Right atrium auricular region (tissue), 2 donors: ENCODE measurements at regions not wholly inside any gene's neighbourhood (a gene's known extent, or its start where the extent isn't known, plus 50 kb on each side); places are given as distances from the start of the nearest gene placed in this dataset.

Experiments used
- DNase-seq: peaks from one replicate; pipeline ENCODE4 v3.0.0-alpha.2; 2019; ENCODE audit warnings: low spot score
- H3K27ac ChIP-seq, 2 donors: fragments of 200-600 bp; sonication (generic); 1 replicate in 1 of 2; 2 replicates in 1 of 2; pipeline ENCODE4 v1.5.1; 2016 to 2019
- H3K27me3 ChIP-seq, 2 donors: fragments of 200-600 bp; sonication (generic); one replicate each; pipeline versions ENCODE4 v1.5.1 to v1.6.0; 2017 to 2019
- H3K36me3 ChIP-seq: fragments of 200-600 bp; sonication (generic); one replicate; pipeline ENCODE4 v1.5.1; 2016
- H3K4me1 ChIP-seq, 2 donors: fragments of 200-600 bp; sonication (generic); one replicate each; pipeline versions ENCODE4 v1.5.1 to v1.6.0; 2017 to 2019
- H3K4me3 ChIP-seq, 2 donors: fragments of 200-600 bp; sonication (generic); 1 replicate in 1 of 2; 2 replicates in 1 of 2; pipeline ENCODE4 v1.5.1; 2017 to 2019; ENCODE audit warnings: mild to moderate bottlenecking in 1 of 2, moderate library complexity in 1 of 2
- H3K9me3 ChIP-seq, 2 donors: fragments of 200-600 bp; sonication (generic); one replicate each; pipeline ENCODE4 v1.5.1; 2019
- TF ChIP-seq, protein P1 (sequence below), 2 donors: fragments of 200-600 bp; sonication (generic); IDR thresholded peaks; one replicate each; pipeline ENCODE4 v1.5.1; 2019; ENCODE audit warnings: antibody characterized with exemption in 2 of 2

- DNase-seq, result no peak
- no peaks in the 10 kb centered on the region for H3K27me3 ChIP-seq
- TF ChIP-seq, protein P1, sequence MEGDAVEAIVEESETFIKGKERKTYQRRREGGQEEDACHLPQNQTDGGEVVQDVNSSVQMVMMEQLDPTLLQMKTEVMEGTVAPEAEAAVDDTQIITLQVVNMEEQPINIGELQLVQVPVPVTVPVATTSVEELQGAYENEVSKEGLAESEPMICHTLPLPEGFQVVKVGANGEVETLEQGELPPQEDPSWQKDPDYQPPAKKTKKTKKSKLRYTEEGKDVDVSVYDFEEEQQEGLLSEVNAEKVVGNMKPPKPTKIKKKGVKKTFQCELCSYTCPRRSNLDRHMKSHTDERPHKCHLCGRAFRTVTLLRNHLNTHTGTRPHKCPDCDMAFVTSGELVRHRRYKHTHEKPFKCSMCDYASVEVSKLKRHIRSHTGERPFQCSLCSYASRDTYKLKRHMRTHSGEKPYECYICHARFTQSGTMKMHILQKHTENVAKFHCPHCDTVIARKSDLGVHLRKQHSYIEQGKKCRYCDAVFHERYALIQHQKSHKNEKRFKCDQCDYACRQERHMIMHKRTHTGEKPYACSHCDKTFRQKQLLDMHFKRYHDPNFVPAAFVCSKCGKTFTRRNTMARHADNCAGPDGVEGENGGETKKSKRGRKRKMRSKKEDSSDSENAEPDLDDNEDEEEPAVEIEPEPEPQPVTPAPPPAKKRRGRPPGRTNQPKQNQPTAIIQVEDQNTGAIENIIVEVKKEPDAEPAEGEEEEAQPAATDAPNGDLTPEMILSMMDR (IDR thresholded peaks at IDR 0.05), result no peak
- H3K9me3 ChIP-seq, result no peaks in the 10 kb centered on the region
- H3K27ac ChIP-seq, result no peak overlapping the region
- H3K4me3 ChIP-seq, result no peak overlapping the region
- no peaks in the 10 kb centered on the region for H3K36me3 ChIP-seq
- no peaks in the 10 kb centered on the region for H3K4me1 ChIP-seq
Measured at GRCh38 chr5:121018004-121018403, 553.9 kb downstream of the PRR16 start.

GRCh38 chr5:121019106-121019505 lies 555.0 kb downstream of the PRR16 start:
- no peaks in the 10 kb centered on the region for H3K27me3 ChIP-seq
- H3K4me1 ChIP-seq, result no peaks in the 10 kb centered on the region
- H3K27ac ChIP-seq, result no peak overlapping the region
- DNase-seq, result no peak
- TF ChIP-seq, protein P1 (IDR thresholded peaks at IDR 0.05), result no peak
- H3K4me3 ChIP-seq, result no peak overlapping the region
- H3K9me3 ChIP-seq, result no peaks in the 10 kb centered on the region
- H3K36me3 ChIP-seq, result no peaks in the 10 kb centered on the region

DNA sequence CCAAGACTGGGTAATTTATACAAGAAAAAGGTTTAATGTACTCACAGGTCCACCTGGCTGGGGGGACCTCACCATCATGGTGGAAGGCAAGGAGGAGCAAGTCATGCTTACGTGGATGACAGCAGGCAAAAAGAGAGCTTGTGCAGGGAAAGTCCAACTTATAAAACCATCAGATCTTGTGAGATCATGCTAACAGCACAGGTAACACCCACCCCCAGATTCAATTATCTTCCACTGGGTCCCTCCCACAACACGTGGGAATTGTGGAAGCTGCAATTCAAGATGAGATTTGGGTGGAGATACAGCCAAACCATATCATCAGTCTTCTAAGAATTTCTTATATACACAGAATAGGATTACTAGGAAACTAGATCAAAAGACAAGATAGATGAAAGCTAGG lies 555.6 kb downstream of the PRR16 start:
- Histone ChIP-seq H3K9me3 (no peaks in the 10 kb centered on the region), H3K4me1 (no peaks in the 10 kb centered on the region), H3K27ac (no peak overlapping the region), H3K4me3 (no peak overlapping the region), H3K36me3 (no peaks in the 10 kb centered on the region), H3K27me3 (no peaks in the 10 kb centered on the region)
- TF ChIP-seq, protein P1 (IDR thresholded peaks at IDR 0.05), result no peak
- DNase-seq, result no peak

DNA sequence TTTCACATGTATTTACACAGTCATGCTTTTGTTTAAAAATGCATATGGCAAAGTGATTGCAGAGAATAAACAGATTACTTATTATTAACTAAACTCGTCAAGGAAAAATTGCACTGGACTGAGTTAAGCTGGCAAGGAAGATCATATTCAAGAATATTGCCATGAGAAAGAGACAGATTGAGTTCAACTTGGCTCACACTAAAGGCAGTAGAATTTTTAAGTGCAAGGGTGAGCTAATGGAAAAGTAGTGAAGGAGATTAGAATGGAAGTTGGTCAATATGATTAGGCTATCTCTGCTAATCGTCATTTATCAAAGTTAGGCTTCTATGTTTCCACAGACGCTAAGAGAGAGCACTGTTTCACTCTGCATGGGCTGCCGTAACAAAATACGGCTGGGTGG lies 557.6 kb downstream of the PRR16 start:
- no peak overlapping the region for H3K4me3 ChIP-seq
- TF ChIP-seq, protein P1 (IDR thresholded peaks at IDR 0.05), result no peak
- no peak for DNase-seq
- H3K4me1 ChIP-seq, result no peaks in the 10 kb centered on the region
- H3K27me3 ChIP-seq, result no peaks in the 10 kb centered on the region
- H3K36me3 ChIP-seq, result no peaks in the 10 kb centered on the region
- no peak overlapping the region for H3K27ac ChIP-seq
- no peaks in the 10 kb centered on the region for H3K9me3 ChIP-seq

DNA sequence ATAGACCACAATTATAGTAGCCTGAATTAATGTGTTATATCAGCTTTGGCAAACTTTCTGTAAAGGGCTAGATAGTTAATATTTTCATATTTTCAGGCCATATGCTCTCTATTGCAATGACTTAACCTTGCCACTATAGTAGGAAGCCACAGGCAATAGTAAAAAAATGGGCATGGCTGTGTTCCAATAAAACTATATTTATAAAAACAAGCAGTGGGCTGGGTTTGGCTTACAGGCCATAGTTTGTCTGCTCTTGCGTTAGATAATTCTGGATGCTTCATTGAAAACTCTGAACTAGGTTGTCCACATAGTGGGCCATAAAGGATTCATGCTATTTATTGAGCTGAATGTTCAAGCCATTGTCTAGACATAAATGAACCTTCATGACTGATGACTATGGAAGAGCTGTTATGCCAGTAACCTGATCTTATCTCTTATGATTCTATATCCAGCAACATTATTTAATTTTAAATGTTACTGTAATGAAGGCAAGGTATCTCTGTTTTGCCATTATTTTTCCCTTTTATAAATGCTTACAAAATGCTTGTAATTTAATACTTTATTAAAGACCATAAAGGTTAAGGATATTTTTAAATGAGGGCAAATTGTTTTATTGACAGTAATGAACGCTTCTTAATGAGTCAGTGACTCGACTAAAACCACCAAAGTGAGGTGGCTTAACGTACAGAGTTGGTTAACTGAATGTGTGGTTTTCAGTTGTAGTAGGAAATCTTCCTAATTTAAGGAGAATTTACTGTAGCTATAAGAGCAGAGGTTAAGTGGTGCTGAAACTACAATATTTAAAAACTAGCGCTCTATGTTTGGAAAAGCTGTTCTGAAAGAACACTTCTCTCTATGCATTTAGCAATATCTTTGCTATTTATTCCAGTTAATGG lies 560.6 kb downstream of the PRR16 start:
- no peaks in the 10 kb centered on the region for H3K27me3 ChIP-seq
- H3K36me3 ChIP-seq, result no peaks in the 10 kb centered on the region
- DNase-seq, result no peak
- no peak overlapping the region for H3K4me3 ChIP-seq
- TF ChIP-seq, protein P1 (IDR thresholded peaks at IDR 0.05), result no peak
- no peak overlapping the region for H3K27ac ChIP-seq
- H3K4me1 ChIP-seq, result no peaks in the 10 kb centered on the region
- no peaks in the 10 kb centered on the region for H3K9me3 ChIP-seq

- Histone ChIP-seq H3K4me3 (no peak overlapping the region), H3K4me1 (no peaks in the 10 kb centered on the region), H3K9me3 (no peaks in the 10 kb centered on the region), H3K27ac (no peak overlapping the region), H3K36me3 (no peaks in the 10 kb centered on the region), H3K27me3 (no peaks in the 10 kb centered on the region)
- DNase-seq, result no peak
- TF ChIP-seq, protein P1 (IDR thresholded peaks at IDR 0.05), result no peak
Measured at GRCh38 chr5:121025671-121026070, 561.6 kb downstream of the PRR16 start.
